HG03342 (cell line): ENCODE measurements at regions not wholly inside any gene's neighbourhood (a gene's known extent, or its start where the extent isn't known, plus 50 kb on each side); places are given as distances from the start of the nearest gene placed in this dataset.
"Not testable (repeated sequence)": the region's sequence is repeated elsewhere in the genome, so short reads cannot be mapped to it uniquely, and the experiment has no call there.

Experiments
- ATAC-seq: cut with Tn5 transposase; IDR thresholded peaks from one replicate; pipeline ENCODE4 v1.9.1; 2021; ENCODE audit warnings: mild to moderate bottlenecking, moderate library complexity; ENCODE audit not compliant: unreplicated experiment

- no peak for ATAC-seq
These were observed 944.5 kb upstream of the SOX9 start for GRCh38 chr17:71176331-71176730.

- ATAC-seq: no peak
These were observed 943.8 kb upstream of the SOX9 start for GRCh38 chr17:71176928-71177443.

GRCh38 chr17:71180801-71181385 is 939.9 kb upstream of the SOX9 start:
- ATAC-seq: no peak

- ATAC-seq: no peak
These were observed 937.7 kb upstream of the SOX9 start for GRCh38 chr17:71183066-71183660.

- no peak for ATAC-seq
These were observed 936.1 kb upstream of the SOX9 start for GRCh38 chr17:71184716-71185115.

GRCh38 chr17:71187145-71187878 is 933.5 kb upstream of the SOX9 start:
- no peak for ATAC-seq

- no peak for ATAC-seq
These were observed 931.9 kb upstream of the SOX9 start for GRCh38 chr17:71188811-71189492.

- ATAC-seq: no peak
These were observed 931.4 kb upstream of the SOX9 start for GRCh38 chr17:71189493-71189831.

- ATAC-seq: no peak
These were observed 928.7 kb upstream of the SOX9 start for GRCh38 chr17:71192039-71192555.

GRCh38 chr17:71192848-71193247 is 928.0 kb upstream of the SOX9 start:
- no peak for ATAC-seq

GRCh38 chr17:71200597-71200996 is 920.2 kb upstream of the SOX9 start:
- ATAC-seq: no peak

GRCh38 chr17:71201639-71202038 is 919.2 kb upstream of the SOX9 start:
- ATAC-seq: no peak

- ATAC-seq: no peak
These were observed 918.4 kb upstream of the SOX9 start for GRCh38 chr17:71202449-71202848.

GRCh38 chr17:71203953-71204352 is 916.9 kb upstream of the SOX9 start:
- no peak for ATAC-seq

GRCh38 chr17:71205951-71206350 is 914.9 kb upstream of the SOX9 start:
- ATAC-seq: not testable (repeated sequence)

- no peak for ATAC-seq
These were observed 912.6 kb upstream of the SOX9 start for GRCh38 chr17:71208111-71208704.

- ATAC-seq: no peak
These were observed 906.9 kb upstream of the SOX9 start for GRCh38 chr17:71213936-71214335.

GRCh38 chr17:71217769-71218168 is 903.1 kb upstream of the SOX9 start:
- ATAC-seq: no peak

- no peak for ATAC-seq
These were observed 895.8 kb upstream of the SOX9 start for GRCh38 chr17:71224824-71225575.

- ATAC-seq: no peak
These were observed 893.0 kb upstream of the SOX9 start for GRCh38 chr17:71227841-71228240.
